D721Med (cell line): ENCODE measurements at regions not wholly inside any gene's neighbourhood (a gene's known extent, or its start where the extent isn't known, plus 50 kb on each side); places are given as distances from the start of the nearest gene placed in this dataset.

Experiments
- DNase-seq: peaks from one replicate; pipeline ENCODE4 v3.0.0; 2011; ENCODE audit warnings: low spot score; ENCODE audit not compliant: insufficient read length
- FAIRE-seq: peaks from 2 replicates; lab custom pipeline; 2011; peaks lifted over from hg19 to GRCh38; lab: Jason Lieb, UNC
- CTCF ChIP-seq: IDR thresholded peaks from 2 replicates; pipeline ENCODE4 v1.5.1; 2012; ENCODE audit warnings: mild to moderate bottlenecking, control low read depth; ENCODE audit not compliant: insufficient read depth; ENCODE audit errors: missing control alignments

DNA sequence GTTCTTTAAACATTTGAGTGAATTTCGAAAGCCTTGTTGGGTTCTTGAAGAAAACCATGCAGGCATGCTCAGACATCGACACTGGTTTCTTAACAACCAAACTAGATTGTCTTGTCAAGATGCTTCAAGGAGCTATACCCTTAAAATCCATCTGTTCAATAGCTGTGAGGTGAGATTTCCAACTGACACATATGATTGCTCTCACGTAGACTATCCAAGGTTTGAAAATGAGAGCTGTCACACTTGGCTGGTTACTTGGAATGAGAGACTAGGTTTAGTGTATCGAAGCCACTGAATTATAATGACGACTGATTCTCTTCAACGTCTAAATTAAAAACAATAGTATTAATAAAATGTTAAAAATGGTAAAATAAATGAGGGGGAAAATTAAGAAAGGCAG, 2725.5 kb downstream of the ARAP2 start:
- no peak for FAIRE-seq
- no peak for TF ChIP-seq CTCF
- DNase-seq = no peak

DNA sequence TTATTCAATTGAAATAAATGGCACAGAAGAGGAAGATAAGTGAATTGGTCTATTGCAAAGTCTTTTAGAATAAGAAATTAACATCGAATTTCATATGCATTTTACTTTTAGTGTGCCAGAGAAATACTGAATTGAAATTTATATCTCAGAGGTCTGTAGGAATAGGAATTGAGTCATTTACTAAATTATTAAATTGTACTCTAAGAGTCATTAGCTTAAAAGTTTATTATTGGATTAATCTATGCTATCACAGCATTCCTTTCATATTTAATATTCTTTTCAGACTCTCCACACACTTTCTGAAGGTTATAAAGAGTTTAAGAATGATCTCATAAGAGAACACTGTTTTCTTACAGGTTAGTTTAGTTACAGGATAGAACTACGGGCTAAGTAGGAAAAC, 2711.5 kb downstream of the ARAP2 start:
- DNase-seq (no peak), FAIRE-seq (no peak)
- TF ChIP-seq CTCF = no peak

DNA sequence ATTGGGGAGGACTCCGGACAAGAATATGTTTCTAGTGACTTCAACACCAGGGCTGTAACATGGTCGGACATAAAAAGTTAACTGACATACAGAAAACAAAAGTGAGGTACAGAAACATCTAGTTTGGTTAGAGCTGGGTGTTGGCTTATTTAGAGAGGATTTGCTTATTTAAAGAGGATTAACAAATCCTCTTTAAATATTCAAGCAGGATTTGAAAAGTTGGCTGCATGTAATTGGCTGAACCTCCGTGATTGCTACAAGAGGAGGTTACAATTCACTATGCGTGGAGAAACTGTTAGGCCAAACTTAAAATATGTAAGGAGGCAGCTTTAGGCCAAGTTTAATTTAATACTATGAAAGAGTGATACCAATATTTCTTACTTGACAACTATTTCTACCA, 2707.4 kb downstream of the ARAP2 start:
- TF ChIP-seq CTCF = no peak
- FAIRE-seq (peak; percentile 69), DNase-seq (no peak)

GRCh38 chr4:33537527-33537926, 2706.8 kb downstream of the ARAP2 start:
- no peak for DNase-seq
- TF ChIP-seq CTCF = no peak
- no peak for FAIRE-seq

- no peak for FAIRE-seq
- TF ChIP-seq CTCF = no peak
- DNase-seq = no peak
Observed at GRCh38 chr4:33543941-33544450, 2700.3 kb downstream of the ARAP2 start.

GRCh38 chr4:33551244-33551643, 2693.1 kb downstream of the ARAP2 start:
- FAIRE-seq (no peak), DNase-seq (no peak)
- no peak for TF ChIP-seq CTCF

DNA sequence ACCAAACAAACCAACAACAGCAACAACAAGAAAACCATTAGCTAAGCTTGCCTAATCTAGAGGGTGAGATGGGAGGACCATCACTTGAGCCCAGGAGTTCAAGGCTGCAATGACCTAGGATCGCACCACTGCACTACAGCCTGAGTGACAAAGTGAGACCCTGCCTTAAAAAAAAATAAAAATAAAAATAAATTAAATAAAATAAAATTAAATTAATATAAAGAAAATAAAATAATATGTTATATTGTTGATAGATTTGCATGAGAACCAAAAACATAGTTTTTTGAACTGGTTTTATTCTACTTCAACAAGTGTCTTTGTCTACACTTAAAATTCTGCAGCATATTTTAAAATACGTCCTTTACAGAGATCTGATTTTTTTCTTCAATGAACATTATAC, 2683.1 kb downstream of the ARAP2 start:
- FAIRE-seq (no peak), DNase-seq (no peak)
- TF ChIP-seq CTCF = no peak
